Stomach (tissue), 8 donors: ENCODE measurements at regions not wholly inside any gene's neighbourhood (a gene's known extent, or its start where the extent isn't known, plus 50 kb on each side); places are given as distances from the start of the nearest gene placed in this dataset.

Experiments used
- DNase-seq, 2 donors: peaks; one replicate each; pipeline versions ENCODE4 v3.0.0 to v3.0.0-alpha.2; 2013 to 2019
- H3K27ac ChIP-seq, 5 donors: fragments of 200-600 bp in 4 of 5; sonication (generic) in 4 of 5; one replicate each; pipeline ENCODE4 v1.5.1; 2013 to 2019; ENCODE audit warnings: mild to moderate bottlenecking in 1 of 5, moderate library complexity in 1 of 5
- H3K27me3 ChIP-seq, 3 donors: fragments of 200-600 bp; sonication (generic); one replicate each; pipeline ENCODE4 v1.5.1; 2017 to 2019; ENCODE audit warnings: mixed run types in 1 of 3
- H3K36me3 ChIP-seq, 4 donors: fragments of 200-600 bp; sonication (generic); 1 replicate in 3 of 4; 2 replicates in 1 of 4; pipeline ENCODE4 v1.5.1; 2016 to 2019
- H3K4me1 ChIP-seq, 4 donors: fragments of 200-600 bp; sonication (generic); one replicate each; pipeline ENCODE4 v1.5.1; 2016 to 2019
- H3K4me3 ChIP-seq, 4 donors: fragments of 200-600 bp; sonication (generic) in 3 of 4; one replicate each; pipeline ENCODE4 v1.5.1; 2016 to 2019; ENCODE audit warnings: mild to moderate bottlenecking in 1 of 4
- H3K9me3 ChIP-seq, 4 donors: fragments of 200-600 bp; sonication (generic); one replicate each; pipeline ENCODE4 v1.5.1; 2016 to 2019
- EP300 ChIP-seq: sonication (generic); formaldehyde crosslinking; IDR thresholded peaks from one replicate; pipeline ENCODE4 v1.6.1; 2017; ENCODE audit warnings: antibody characterized with exemption
- POLR2A ChIP-seq, 4 donors: fragments of 450-650 bp; IDR thresholded peaks; one replicate each; pipeline ENCODE4 v1.6.1; 2016; ENCODE audit warnings: antibody characterized with exemption in 4 of 4, control low read depth in 2 of 4, mild to moderate bottlenecking in 1 of 4, moderate library complexity in 1 of 4
- POLR2AphosphoS5 ChIP-seq, 3 donors: sonication (generic); formaldehyde crosslinking; IDR thresholded peaks; one replicate each; pipeline ENCODE4 v1.6.1; 2016; ENCODE audit warnings: antibody characterized with exemption in 3 of 3
- WGBS, 5 donors: extraction: QIAGEN DNeasy Blood & Tissue Kit in 3 of 5; methylation state at CpG; one replicate each; pipeline versions ENCODE4 v1.1.5 to v1.1.7; 2013 to 2018; 5-methylcytosine and 5-hydroxymethylcytosine counted together
- intact Hi-C: fragments of 100-400 bp; cut with DNase I; formaldehyde crosslinking; loops from one replicate; pipeline ENCODE4 v1.15.1; 2023; ENCODE audit warnings: low total_unique reads
- TF ChIP-seq, protein P1 (sequence below), 7 experiments: fragments of 450-650 bp in 4 of 7; fragments of 200-600 bp in 3 of 7; sonication (generic) in 3 of 7; IDR thresholded peaks; one replicate each; pipeline ENCODE4 v1.5.1; 2016 to 2019; ENCODE audit warnings: antibody characterized with exemption in 7 of 7, control low read depth in 2 of 7, mild to moderate bottlenecking in 1 of 7
- donor health status: healthy with polysubstance abuse.
- donor health status: Bipolar disorder and iron deficiency.
- donor health status: healthy.

DNA sequence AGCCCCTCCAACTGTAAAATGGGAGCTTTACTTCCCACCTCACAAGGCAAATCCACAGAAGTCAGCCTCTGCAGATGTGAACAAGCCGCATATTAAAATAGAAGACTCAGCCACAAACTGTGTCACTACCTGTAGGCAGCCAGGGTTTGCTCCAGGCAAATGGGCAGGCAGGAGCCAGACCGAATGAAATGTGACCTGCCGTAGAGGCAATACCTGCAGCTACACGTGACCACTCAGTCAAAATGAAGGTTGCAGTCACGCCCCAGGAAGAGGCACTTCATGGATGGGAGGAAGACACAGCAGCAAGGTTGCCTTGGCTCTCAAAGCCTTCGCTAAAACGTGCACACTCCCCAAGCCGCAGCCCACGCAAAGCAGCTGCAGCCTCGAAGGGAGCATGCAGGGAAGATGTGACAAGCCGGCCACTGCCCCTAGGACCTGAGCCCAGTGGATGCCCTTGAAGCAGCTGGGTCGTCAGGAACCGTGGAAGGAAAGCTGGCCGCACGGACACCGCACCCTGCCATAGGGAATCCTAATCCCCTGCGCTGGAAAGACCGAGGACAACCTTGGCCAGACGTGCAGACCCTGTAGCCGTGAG is 53.1 kb downstream of the SHANK2 start:
- Histone ChIP-seq H3K27ac (no peak overlapping the region), H3K36me3 (no peaks in the 10 kb centered on the region), H3K9me3 (no peaks in the 10 kb centered on the region), H3K27me3 (no peaks in the 10 kb centered on the region), H3K4me1 (no peaks in the 10 kb centered on the region), H3K4me3 (no peak overlapping the region)
- no peak for TF ChIP-seq POLR2AphosphoS5 (IDR thresholded peaks at IDR 0.05)
- TF ChIP-seq, protein P1, sequence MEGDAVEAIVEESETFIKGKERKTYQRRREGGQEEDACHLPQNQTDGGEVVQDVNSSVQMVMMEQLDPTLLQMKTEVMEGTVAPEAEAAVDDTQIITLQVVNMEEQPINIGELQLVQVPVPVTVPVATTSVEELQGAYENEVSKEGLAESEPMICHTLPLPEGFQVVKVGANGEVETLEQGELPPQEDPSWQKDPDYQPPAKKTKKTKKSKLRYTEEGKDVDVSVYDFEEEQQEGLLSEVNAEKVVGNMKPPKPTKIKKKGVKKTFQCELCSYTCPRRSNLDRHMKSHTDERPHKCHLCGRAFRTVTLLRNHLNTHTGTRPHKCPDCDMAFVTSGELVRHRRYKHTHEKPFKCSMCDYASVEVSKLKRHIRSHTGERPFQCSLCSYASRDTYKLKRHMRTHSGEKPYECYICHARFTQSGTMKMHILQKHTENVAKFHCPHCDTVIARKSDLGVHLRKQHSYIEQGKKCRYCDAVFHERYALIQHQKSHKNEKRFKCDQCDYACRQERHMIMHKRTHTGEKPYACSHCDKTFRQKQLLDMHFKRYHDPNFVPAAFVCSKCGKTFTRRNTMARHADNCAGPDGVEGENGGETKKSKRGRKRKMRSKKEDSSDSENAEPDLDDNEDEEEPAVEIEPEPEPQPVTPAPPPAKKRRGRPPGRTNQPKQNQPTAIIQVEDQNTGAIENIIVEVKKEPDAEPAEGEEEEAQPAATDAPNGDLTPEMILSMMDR (IDR thresholded peaks at IDR 0.05), result no peak
- no peak for TF ChIP-seq POLR2A (IDR thresholded peaks at IDR 0.05)
- no peak for TF ChIP-seq EP300
- whole genome bisulfite sequencing, 5 donors, result 85 to 93% (median 90%) methylated on average over 12 to 20 of the region's 20 CpGs
- DNase-seq, result no peak
- intact Hi-C loops, result no loop called here

DNA sequence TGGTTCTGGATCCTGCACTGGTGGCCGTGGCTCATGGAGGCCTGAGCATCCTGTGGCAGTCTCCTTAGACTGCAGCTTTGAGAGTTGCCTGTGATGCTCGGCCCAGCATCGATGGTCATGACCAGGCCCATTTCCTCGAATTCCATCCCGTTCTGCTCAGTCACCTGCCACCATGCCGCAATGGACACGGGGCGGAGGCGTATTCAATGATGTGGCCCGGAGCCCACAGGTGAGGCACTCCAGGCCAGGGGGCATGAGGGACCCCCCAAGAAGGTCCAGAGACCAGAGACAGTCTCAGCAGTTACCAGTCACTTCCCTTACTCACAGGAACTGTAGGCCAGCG is 53.6 kb downstream of the SHANK2 start:
- no peaks in the 10 kb centered on the region for H3K36me3 ChIP-seq
- no peak overlapping the region for H3K27ac ChIP-seq
- H3K27me3 ChIP-seq, result no peaks in the 10 kb centered on the region
- TF ChIP-seq, protein P1 (IDR thresholded peaks at IDR 0.05), result no peak
- TF ChIP-seq POLR2A (IDR thresholded peaks at IDR 0.05) (no peak), EP300 (no peak), POLR2AphosphoS5 (IDR thresholded peaks at IDR 0.05) (no peak)
- H3K9me3 ChIP-seq, result no peaks in the 10 kb centered on the region
- DNase-seq, result no peak
- 91 to 95% (median 93%) methylated on average over 8 to 11 of the region's 11 CpGs for WGBS, 5 donors
- no peak overlapping the region for H3K4me3 ChIP-seq
- intact Hi-C loops, result no loop called here
- H3K4me1 ChIP-seq, result no peaks in the 10 kb centered on the region

DNA sequence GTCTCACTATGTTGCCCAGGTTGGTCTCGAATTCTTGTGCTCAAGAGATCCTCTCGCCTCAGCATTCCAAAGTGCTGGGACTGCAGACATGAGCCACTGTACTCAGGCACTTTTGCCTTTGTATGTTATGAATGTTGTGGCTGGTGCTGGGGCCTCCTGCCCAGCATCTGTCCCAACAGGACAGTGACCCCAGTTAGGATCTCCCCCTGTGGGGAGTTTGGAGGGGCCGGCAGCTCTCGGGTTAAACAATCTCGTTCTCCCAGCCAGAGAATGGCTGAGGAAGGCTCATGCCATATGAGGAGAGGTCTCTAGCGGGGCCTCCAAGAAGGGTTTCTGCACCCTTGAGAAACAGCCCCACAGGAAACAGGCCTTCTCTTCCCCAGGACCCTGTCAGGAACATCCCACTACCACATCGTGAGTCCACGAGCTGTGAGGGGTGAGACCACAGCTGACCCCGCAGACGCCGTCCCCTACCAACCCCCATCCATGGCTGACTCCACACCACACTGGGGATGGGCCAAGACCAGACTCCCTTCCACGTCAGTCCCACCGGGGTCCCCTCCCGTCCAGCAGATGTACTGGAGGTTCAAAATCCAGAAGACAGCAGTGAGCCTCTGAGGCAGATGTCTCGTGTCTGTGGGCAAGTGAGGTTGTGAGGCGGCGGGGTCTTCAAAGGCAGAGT is 54.1 kb downstream of the SHANK2 start:
- Histone ChIP-seq H3K27me3 (no peaks in the 10 kb centered on the region), H3K4me1 (no peaks in the 10 kb centered on the region), H3K4me3 (no peak overlapping the region), H3K9me3 (no peaks in the 10 kb centered on the region), H3K27ac (no peak overlapping the region), H3K36me3 (no peaks in the 10 kb centered on the region)
- DNase-seq, result no peak
- TF ChIP-seq POLR2AphosphoS5 (IDR thresholded peaks at IDR 0.05) (no peak), EP300 (no peak), POLR2A (IDR thresholded peaks at IDR 0.05) (no peak)
- TF ChIP-seq, protein P1 (IDR thresholded peaks at IDR 0.05), result no peak
- intact Hi-C loops, result no loop called here
- 87 to 93% (median 92%) methylated on average over 13 to 17 of the region's 17 CpGs for WGBS, 5 donors

DNA sequence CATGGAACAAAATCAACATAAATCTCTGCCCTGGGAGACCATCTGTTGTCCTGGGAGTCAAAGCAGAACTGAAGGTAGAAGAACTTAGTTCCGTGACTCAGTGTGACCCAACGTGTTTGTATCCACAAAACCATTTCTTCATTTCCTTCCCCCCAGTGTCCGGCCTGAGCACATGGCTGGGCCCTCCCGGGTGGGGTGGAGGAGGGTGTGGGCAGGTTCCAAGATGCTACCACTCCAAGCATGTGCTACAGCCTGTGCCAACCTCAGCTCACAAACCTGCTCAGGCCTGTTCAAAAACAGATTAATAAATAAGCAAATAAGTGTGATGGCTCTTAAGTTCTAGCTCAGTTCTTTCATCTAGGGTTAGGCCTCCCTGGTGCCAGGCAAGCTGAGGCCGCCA is 55.3 kb downstream of the SHANK2 start:
- H3K36me3 ChIP-seq, result no peaks in the 10 kb centered on the region
- H3K27ac ChIP-seq, result no peak overlapping the region
- 78 to 87% (median 83%) methylated on average over 4 to 5 of the region's 5 CpGs for WGBS, 5 donors
- H3K4me3 ChIP-seq, result no peak overlapping the region
- no peak for TF ChIP-seq POLR2A (IDR thresholded peaks at IDR 0.05)
- TF ChIP-seq, protein P1 (IDR thresholded peaks at IDR 0.05), result no peak
- no peak for TF ChIP-seq POLR2AphosphoS5 (IDR thresholded peaks at IDR 0.05)
- TF ChIP-seq EP300, result no peak
- no peaks in the 10 kb centered on the region for H3K27me3 ChIP-seq
- intact Hi-C loops, result no loop called here
- no peaks in the 10 kb centered on the region for H3K4me1 ChIP-seq
- no peak for DNase-seq
- no peaks in the 10 kb centered on the region for H3K9me3 ChIP-seq
